A549 (cell line): ENCODE measurements at regions not wholly inside any gene's neighbourhood (a gene's known extent, or its start where the extent isn't known, plus 50 kb on each side); places are given as distances from the start of the nearest gene placed in this dataset.

ENCODE experiments used
- CEBPB ChIP-seq, 2 experiments: fragments of >200 bp in 1 of 2; sonication (Bioruptor Twin) in 1 of 2; formaldehyde crosslinking in 1 of 2; IDR thresholded peaks; 2 replicates each; pipeline ENCODE4 v1.6.1; 2012 to 2016
- EP300 ChIP-seq, 2 experiments: fragments of >200 bp; sonication (Bioruptor Twin); formaldehyde crosslinking; IDR thresholded peaks; 2 replicates in 1 of 2; 3 replicates in 1 of 2; pipeline ENCODE4 v1.6.1; 2016 to 2017
- HOXB13 ChIP-seq: fragments of 250-450 bp; sonication (Bioruptor Pico); IDR thresholded peaks from 2 replicates; pipeline ENCODE4 v1.5.0; 2020; ENCODE audit warnings: low read depth, mild to moderate bottlenecking, moderate library complexity
- KDM1A ChIP-seq: fragments of 200-600 bp; sonication (generic); IDR thresholded peaks from 2 replicates; pipeline ENCODE4 v1.6.1; 2016; ENCODE audit warnings: low read depth, mild to moderate bottlenecking
- KDM5A ChIP-seq: fragments of 200-600 bp; sonication (generic); IDR thresholded peaks from 2 replicates; pipeline ENCODE4 v1.6.1; 2016; ENCODE audit warnings: antibody characterized with exemption, mild to moderate bottlenecking
- POLR2A ChIP-seq: IDR thresholded peaks from 2 replicates; pipeline ENCODE4 v1.6.1; 2012; ENCODE audit warnings: mild to moderate bottlenecking, low read length
- RAD21 ChIP-seq, 2 experiments: fragments of >200 bp in 1 of 2; sonication (Bioruptor Twin) in 1 of 2; formaldehyde crosslinking in 1 of 2; IDR thresholded peaks in 1 of 2; conservative IDR thresholded peaks in 1 of 2; 2 replicates in 1 of 2; 3 replicates in 1 of 2; pipeline ENCODE4 v1.6.1; 2012 to 2018; ENCODE audit warnings: inconsistent platforms in 1 of 2
- RFX5 ChIP-seq: fragments of 450-650 bp; IDR thresholded peaks from 2 replicates; pipeline ENCODE4 v1.7.1; 2014; ENCODE audit warnings: antibody characterized with exemption, mild to moderate bottlenecking, moderate library complexity
- ZSCAN20 ChIP-seq: fragments of 250-450 bp; sonication (Bioruptor Pico); IDR thresholded peaks from 2 replicates; pipeline ENCODE4 v1.8.0; 2022; ENCODE audit warnings: mild to moderate bottlenecking, moderate library complexity
- TF ChIP-seq, protein P1 (sequence below): fragments of >200 bp; sonication (Bioruptor Twin); formaldehyde crosslinking; IDR thresholded peaks from 3 replicates; pipeline ENCODE4 v1.5.1; 2016
- TF ChIP-seq, protein P2 (sequence below): fragments of 200-600 bp; sonication (generic); IDR thresholded peaks from 2 replicates; pipeline ENCODE4 v1.6.1; 2016; ENCODE audit warnings: antibody characterized with exemption, mild to moderate bottlenecking, moderate library complexity
- TF ChIP-seq, protein P3 (sequence below): fragments of 250-450 bp; sonication (Bioruptor Pico); IDR thresholded peaks from 2 replicates; pipeline ENCODE4 v1.5.0; 2021; ENCODE audit warnings: mild to moderate bottlenecking, moderate library complexity, borderline replicate concordance

DNA sequence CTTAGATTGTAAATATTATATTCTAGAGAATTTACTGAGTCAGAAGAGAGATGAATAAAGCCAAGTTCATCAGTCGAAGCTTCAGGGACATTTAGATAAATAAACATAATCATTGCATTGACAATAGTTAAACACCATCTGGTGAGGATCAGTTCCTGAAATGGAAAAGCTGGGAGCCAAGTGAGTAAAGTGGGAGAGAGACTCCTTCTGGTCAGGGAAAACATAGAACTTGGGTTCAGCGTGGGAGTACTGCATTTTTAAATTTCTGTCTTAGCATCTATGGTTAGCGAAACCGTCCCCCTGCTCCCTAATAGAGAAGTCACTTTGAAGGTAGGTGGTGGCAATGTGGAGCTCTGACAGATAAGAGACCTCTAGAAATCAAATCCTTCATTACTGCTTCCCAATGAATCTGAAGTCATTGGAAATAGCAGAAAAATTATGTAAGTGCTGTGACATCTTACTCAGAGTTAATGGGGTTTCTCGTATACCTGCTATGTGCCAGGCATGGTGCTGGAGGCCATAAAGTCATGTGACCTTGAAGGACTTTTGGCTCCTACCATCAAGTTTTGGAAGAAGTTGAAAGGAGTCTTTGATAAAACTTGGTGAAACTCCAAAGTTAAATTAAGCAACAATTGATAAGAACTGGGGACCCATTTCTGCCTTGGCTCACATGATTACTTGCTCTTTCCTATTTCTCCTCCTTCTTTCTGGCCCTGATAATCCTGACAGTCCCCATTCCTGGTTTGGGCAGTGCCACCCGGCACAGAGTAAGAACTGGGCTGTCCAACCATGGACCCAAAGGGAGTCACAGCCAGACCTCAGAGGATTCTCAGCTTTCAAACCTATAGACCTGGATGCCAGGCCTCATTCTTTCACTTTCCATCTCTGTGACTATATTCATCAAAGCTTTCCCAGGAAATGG, 211.2 kb downstream of the C7orf25 start:
- TF ChIP-seq HOXB13 (no peak), POLR2A (no peak), RFX5 (no peak), EP300 (IDR thresholded peaks at IDR 0.05) (no peak), KDM5A (no peak), RAD21 (conservative IDR thresholded peaks at IDR 0.05 in 1 of 2, IDR thresholded peaks at IDR 0.05 in 1 of 2) (no peak), ZSCAN20 (CRISPR knock-in tag) (no peak), KDM1A (no peak), CEBPB (IDR thresholded peaks at IDR 0.05) (no peak)
- TF ChIP-seq, protein P1, sequence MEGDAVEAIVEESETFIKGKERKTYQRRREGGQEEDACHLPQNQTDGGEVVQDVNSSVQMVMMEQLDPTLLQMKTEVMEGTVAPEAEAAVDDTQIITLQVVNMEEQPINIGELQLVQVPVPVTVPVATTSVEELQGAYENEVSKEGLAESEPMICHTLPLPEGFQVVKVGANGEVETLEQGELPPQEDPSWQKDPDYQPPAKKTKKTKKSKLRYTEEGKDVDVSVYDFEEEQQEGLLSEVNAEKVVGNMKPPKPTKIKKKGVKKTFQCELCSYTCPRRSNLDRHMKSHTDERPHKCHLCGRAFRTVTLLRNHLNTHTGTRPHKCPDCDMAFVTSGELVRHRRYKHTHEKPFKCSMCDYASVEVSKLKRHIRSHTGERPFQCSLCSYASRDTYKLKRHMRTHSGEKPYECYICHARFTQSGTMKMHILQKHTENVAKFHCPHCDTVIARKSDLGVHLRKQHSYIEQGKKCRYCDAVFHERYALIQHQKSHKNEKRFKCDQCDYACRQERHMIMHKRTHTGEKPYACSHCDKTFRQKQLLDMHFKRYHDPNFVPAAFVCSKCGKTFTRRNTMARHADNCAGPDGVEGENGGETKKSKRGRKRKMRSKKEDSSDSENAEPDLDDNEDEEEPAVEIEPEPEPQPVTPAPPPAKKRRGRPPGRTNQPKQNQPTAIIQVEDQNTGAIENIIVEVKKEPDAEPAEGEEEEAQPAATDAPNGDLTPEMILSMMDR = no peak
- TF ChIP-seq, protein P2, sequence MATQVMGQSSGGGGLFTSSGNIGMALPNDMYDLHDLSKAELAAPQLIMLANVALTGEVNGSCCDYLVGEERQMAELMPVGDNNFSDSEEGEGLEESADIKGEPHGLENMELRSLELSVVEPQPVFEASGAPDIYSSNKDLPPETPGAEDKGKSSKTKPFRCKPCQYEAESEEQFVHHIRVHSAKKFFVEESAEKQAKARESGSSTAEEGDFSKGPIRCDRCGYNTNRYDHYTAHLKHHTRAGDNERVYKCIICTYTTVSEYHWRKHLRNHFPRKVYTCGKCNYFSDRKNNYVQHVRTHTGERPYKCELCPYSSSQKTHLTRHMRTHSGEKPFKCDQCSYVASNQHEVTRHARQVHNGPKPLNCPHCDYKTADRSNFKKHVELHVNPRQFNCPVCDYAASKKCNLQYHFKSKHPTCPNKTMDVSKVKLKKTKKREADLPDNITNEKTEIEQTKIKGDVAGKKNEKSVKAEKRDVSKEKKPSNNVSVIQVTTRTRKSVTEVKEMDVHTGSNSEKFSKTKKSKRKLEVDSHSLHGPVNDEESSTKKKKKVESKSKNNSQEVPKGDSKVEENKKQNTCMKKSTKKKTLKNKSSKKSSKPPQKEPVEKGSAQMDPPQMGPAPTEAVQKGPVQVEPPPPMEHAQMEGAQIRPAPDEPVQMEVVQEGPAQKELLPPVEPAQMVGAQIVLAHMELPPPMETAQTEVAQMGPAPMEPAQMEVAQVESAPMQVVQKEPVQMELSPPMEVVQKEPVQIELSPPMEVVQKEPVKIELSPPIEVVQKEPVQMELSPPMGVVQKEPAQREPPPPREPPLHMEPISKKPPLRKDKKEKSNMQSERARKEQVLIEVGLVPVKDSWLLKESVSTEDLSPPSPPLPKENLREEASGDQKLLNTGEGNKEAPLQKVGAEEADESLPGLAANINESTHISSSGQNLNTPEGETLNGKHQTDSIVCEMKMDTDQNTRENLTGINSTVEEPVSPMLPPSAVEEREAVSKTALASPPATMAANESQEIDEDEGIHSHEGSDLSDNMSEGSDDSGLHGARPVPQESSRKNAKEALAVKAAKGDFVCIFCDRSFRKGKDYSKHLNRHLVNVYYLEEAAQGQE = no peak
- TF ChIP-seq, protein P3, sequence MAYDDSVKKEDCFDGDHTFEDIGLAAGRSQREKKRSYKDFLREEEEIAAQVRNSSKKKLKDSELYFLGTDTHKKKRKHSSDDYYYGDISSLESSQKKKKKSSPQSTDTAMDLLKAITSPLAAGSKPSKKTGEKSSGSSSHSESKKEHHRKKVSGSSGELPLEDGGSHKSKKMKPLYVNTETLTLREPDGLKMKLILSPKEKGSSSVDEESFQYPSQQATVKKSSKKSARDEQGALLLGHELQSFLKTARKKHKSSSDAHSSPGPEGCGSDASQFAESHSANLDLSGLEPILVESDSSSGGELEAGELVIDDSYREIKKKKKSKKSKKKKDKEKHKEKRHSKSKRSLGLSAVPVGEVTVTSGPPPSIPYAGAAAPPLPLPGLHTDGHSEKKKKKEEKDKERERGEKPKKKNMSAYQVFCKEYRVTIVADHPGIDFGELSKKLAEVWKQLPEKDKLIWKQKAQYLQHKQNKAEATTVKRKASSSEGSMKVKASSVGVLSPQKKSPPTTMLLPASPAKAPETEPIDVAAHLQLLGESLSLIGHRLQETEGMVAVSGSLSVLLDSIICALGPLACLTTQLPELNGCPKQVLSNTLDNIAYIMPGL (CRISPR knock-in tag) = no peak
